H1 (cell line): ENCODE measurements at regions not wholly inside any gene's neighbourhood (a gene's known extent, or its start where the extent isn't known, plus 50 kb on each side); places are given as distances from the start of the nearest gene placed in this dataset.
A peak's percentile ranks its signal among the peaks of the same experiment; 100 is the strongest.
"Not testable (repeated sequence)": the region's sequence is repeated elsewhere in the genome, so short reads cannot be mapped to it uniquely, and the experiment has no call there.

ENCODE experiments used
- CTCF ChIA-PET: fragments of 300-600 bp; sonication (Branson Sonifier 250); formaldehyde crosslinking; loops from one replicate; lab custom pipeline; 2021; ENCODE audit not compliant: partially characterized antibody; lab: Charles Lee
- POLR2A ChIA-PET: fragments of 300-600 bp; sonication (Branson Sonifier 250); formaldehyde crosslinking; loops from one replicate; lab custom pipeline; 2021; ENCODE audit warnings: inconsistent platforms; ENCODE audit not compliant: partially characterized antibody; lab: Charles Lee
- DNase-seq, 2 experiments: peaks; one replicate each; pipeline versions ENCODE4 v3.0.0 to v3.0.0-alpha.2; 2010 to 2022; ENCODE audit warnings: low spot score in 2 of 2, low read depth in 1 of 2, mixed read lengths in 1 of 2
- FAIRE-seq: peaks from 2 replicates; lab custom pipeline; 2011; peaks lifted over from hg19 to GRCh38; lab: Jason Lieb, UNC
- H2AFZ ChIP-seq: 2 replicates; pipeline ENCODE4 v1.8.1; 2012; ENCODE audit warnings: low read length, inconsistent platforms
- H2AK5ac ChIP-seq: 2 replicates; pipeline ENCODE4 v1.6.1; 2013; ENCODE audit warnings: low read depth, low read length
- H2BK120ac ChIP-seq: replicated peaks from 2 replicates; pipeline ENCODE3; 2013; ENCODE audit warnings: low read depth, low read length, inconsistent platforms
- H2BK12ac ChIP-seq: 2 replicates; pipeline ENCODE4 v1.6.1; 2013; ENCODE audit warnings: low read depth, low read length
- H2BK15ac ChIP-seq: 2 replicates; pipeline ENCODE4 v1.6.1; 2013; ENCODE audit warnings: low read length
- H2BK20ac ChIP-seq: 2 replicates; pipeline ENCODE4 v1.6.1; 2013; ENCODE audit warnings: low read length
- H2BK5ac ChIP-seq: 2 replicates; pipeline ENCODE4 v1.6.1; 2013; ENCODE audit warnings: low read depth, low read length
- H3K14ac ChIP-seq: 2 replicates; pipeline ENCODE4 v1.6.1; 2013; ENCODE audit warnings: inconsistent platforms; ENCODE audit not compliant: insufficient read length
- H3K18ac ChIP-seq: 2 replicates; pipeline ENCODE4 v1.6.1; 2013; ENCODE audit warnings: low read length; ENCODE audit errors: extremely low read depth
- H3K23ac ChIP-seq: 2 replicates; pipeline ENCODE4 v1.6.1; 2013; ENCODE audit warnings: inconsistent platforms; ENCODE audit not compliant: insufficient read length
- H3K23me2 ChIP-seq: 2 replicates; pipeline ENCODE4 v1.6.1; 2013; ENCODE audit warnings: low read depth, low read length
- H3K27ac ChIP-seq: 2 replicates; pipeline ENCODE4 v1.6.1; 2011; ENCODE audit warnings: low read depth, low read length, inconsistent platforms
- H3K27me3 ChIP-seq, 4 experiments: replicated peaks in 1 of 4; 1 replicate in 1 of 4; 2 replicates in 3 of 4; pipeline versions ENCODE4 v1.6.1 to v1.8.1; 2011 to 2013; ENCODE audit warnings: low read length in 3 of 4, mild to moderate bottlenecking in 3 of 4, inconsistent platforms in 2 of 4, mixed read lengths in 2 of 4, moderate library complexity in 1 of 4; ENCODE audit not compliant: control insufficient read depth in 3 of 4, insufficient read depth in 3 of 4; ENCODE audit errors: extremely low read depth in 1 of 4
- H3K36me3 ChIP-seq, 4 experiments: 2 replicates each; pipeline versions ENCODE4 v1.6.1 to v1.8.1; 2011 to 2013; ENCODE audit warnings: mild to moderate bottlenecking in 4 of 4, low read length in 3 of 4, moderate library complexity in 2 of 4, control low read depth in 1 of 4, inconsistent platforms in 1 of 4; ENCODE audit not compliant: insufficient read depth in 4 of 4, control insufficient read depth in 2 of 4
- H3K4ac ChIP-seq: replicated peaks from 2 replicates; pipeline ENCODE3; 2013; ENCODE audit warnings: low read length, low read depth, mixed read lengths, inconsistent platforms; ENCODE audit not compliant: insufficient read length
- H3K4me1 ChIP-seq, 4 experiments: replicated peaks in 1 of 4; 1 replicate in 1 of 4; 2 replicates in 3 of 4; pipeline versions ENCODE4 v1.6.1 to v1.8.1; 2011 to 2013; ENCODE audit warnings: low read length in 3 of 4, inconsistent platforms in 2 of 4, mixed read lengths in 1 of 4; ENCODE audit not compliant: insufficient read depth in 4 of 4, control insufficient read depth in 3 of 4
- H3K4me2 ChIP-seq, 2 experiments: 2 replicates each; pipeline versions ENCODE4 v1.6.1 to v1.8.1; 2011 to 2013; ENCODE audit warnings: low read depth in 2 of 2, low read length in 2 of 2, control low read depth in 1 of 2, inconsistent platforms in 1 of 2, mild to moderate bottlenecking in 1 of 2; ENCODE audit not compliant: insufficient read depth in 1 of 2
- H3K4me3 ChIP-seq, 4 experiments: fragments of 200-600, 300-600 bp in 1 of 4; sonication (generic), shearing (Covaris generic), sonication (Bioruptor Twin) in 1 of 4; 2 replicates each; pipeline versions ENCODE4 v1.5.1 to v1.8.1; 2011 to 2016; ENCODE audit warnings: low read length in 4 of 4, low read depth in 3 of 4, control low read depth in 2 of 4, inconsistent platforms in 2 of 4, mild to moderate bottlenecking in 2 of 4, mixed read lengths in 1 of 4, moderate library complexity in 1 of 4; ENCODE audit not compliant: insufficient read depth in 2 of 4; ENCODE audit errors: extremely low read depth in 1 of 4
- H3K56ac ChIP-seq: replicated peaks from 2 replicates; pipeline ENCODE3; 2013; ENCODE audit warnings: low read depth, mild to moderate bottlenecking, mixed read lengths, low read length, inconsistent platforms; ENCODE audit not compliant: insufficient read length
- H3K79me1 ChIP-seq: 2 replicates; pipeline ENCODE4 v1.6.1; 2013; ENCODE audit warnings: low read depth, low read length, control low read depth
- H3K79me2 ChIP-seq, 2 experiments: 2 replicates each; pipeline versions ENCODE4 v1.6.1 to v1.8.1; 2012 to 2013; ENCODE audit warnings: low read length in 2 of 2, mild to moderate bottlenecking in 2 of 2, inconsistent platforms in 1 of 2; ENCODE audit not compliant: insufficient read depth in 2 of 2, control insufficient read depth in 1 of 2
- H3K9ac ChIP-seq, 4 experiments: replicated peaks in 1 of 4; 1 replicate in 1 of 4; 2 replicates in 3 of 4; pipeline versions ENCODE4 v1.6.1 to v1.8.1; 2011 to 2013; ENCODE audit warnings: low read depth in 3 of 4, low read length in 3 of 4, control low read depth in 2 of 4, mild to moderate bottlenecking in 2 of 4, moderate library complexity in 2 of 4, inconsistent platforms in 1 of 4; ENCODE audit errors: extremely low read depth in 1 of 4
- H3K9me3 ChIP-seq, 2 experiments: 2 replicates each; pipeline versions ENCODE4 v1.6.1 to v1.8.1; 2012 to 2013; ENCODE audit warnings: mild to moderate bottlenecking in 2 of 2, moderate library complexity in 2 of 2, control low read depth in 1 of 2, inconsistent platforms in 1 of 2, low read depth in 1 of 2, low read length in 1 of 2, mixed read lengths in 1 of 2; ENCODE audit not compliant: insufficient read depth in 2 of 2
- H4K20me1 ChIP-seq, 2 experiments: replicated peaks in 1 of 2; 2 replicates each; pipeline versions ENCODE3 to v1.8.1; 2011 to 2013; ENCODE audit warnings: inconsistent platforms in 2 of 2, low read length in 2 of 2, mild to moderate bottlenecking in 1 of 2; ENCODE audit not compliant: insufficient read depth in 2 of 2, control insufficient read depth in 1 of 2
- H4K5ac ChIP-seq: 2 replicates; pipeline ENCODE4 v1.6.1; 2013; ENCODE audit warnings: low read length, low read depth, mixed read lengths, inconsistent platforms; ENCODE audit not compliant: insufficient read length
- H4K8ac ChIP-seq: 2 replicates; pipeline ENCODE4 v1.8.0; 2013; ENCODE audit warnings: mild to moderate bottlenecking, moderate library complexity, low read length, inconsistent platforms; ENCODE audit not compliant: insufficient read depth; ENCODE audit errors: extremely low read depth
- H4K91ac ChIP-seq: replicated peaks from 2 replicates; pipeline ENCODE3; 2013; ENCODE audit warnings: low read length, mixed read lengths, inconsistent platforms; ENCODE audit not compliant: insufficient read length
- WGBS, 2 experiments: shearing (Covaris generic) in 1 of 2; methylation state at CpG; one replicate each; pipeline versions ENCODE4 v1.1.6 to v1.1.7; 2013 to 2015; ENCODE audit warnings: low lambda C conversion rate in 2 of 2, mixed read lengths in 2 of 2, inconsistent platforms in 1 of 2, low coverage in 1 of 2, missing lambda C conversion rate in 1 of 2; ENCODE audit not compliant: insufficient replicate concordance in 2 of 2, insufficient coverage in 1 of 2, insufficient read length in 1 of 2; ENCODE audit errors: extremely low coverage in 1 of 2, missing lambda C conversion rate in 1 of 2; 5-methylcytosine and 5-hydroxymethylcytosine counted together
- TF ChIP-seq, protein P1 (sequence below), 3 experiments: IDR thresholded peaks; 1 replicate in 2 of 3; 2 replicates in 1 of 3; pipeline versions ENCODE4 v1.5.1 to v1.6.1; 2011; ENCODE audit warnings: low read length in 3 of 3, mild to moderate bottlenecking in 3 of 3, inconsistent platforms in 2 of 3, low read depth in 1 of 3, moderate library complexity in 1 of 3; ENCODE audit not compliant: insufficient read depth in 1 of 3; ENCODE audit errors: control extremely low read depth in 1 of 3

DNA sequence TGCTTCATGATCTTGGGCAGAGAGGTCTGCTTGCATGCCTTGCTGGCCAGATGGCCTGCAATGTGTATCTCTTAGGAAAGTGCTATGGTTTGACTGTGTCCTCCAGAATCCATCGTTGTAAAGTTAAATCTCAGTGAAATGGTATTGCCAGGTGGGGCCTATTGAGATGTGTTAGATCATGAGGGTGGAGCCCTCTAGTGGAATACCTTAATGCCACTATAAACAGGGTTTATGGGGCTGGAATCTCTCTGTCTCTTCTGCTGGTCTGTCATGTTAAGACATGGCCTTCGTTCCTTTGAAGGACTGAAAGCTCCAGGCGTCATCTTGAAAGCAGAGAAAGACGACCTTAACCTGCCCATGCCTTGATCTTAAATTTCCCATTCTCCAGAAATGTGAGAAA lies 411.1 kb downstream of the RPIA start:
- H3K56ac ChIP-seq, H2AK5ac ChIP-seq, H3K79me2 ChIP-seq, H4K8ac ChIP-seq, H3K27me3 ChIP-seq, H3K23ac ChIP-seq, H2BK15ac ChIP-seq, H2BK20ac ChIP-seq, H3K23me2 ChIP-seq, H3K4me2 ChIP-seq, CTCF ChIA-PET, H2BK5ac ChIP-seq, POLR2A ChIA-PET, H3K9ac ChIP-seq, H3K27ac ChIP-seq, H4K5ac ChIP-seq, H4K91ac ChIP-seq, H3K18ac ChIP-seq, H2BK120ac ChIP-seq, H3K9me3 ChIP-seq, H2AFZ ChIP-seq, H3K4ac ChIP-seq, H2BK12ac ChIP-seq, H3K79me1 ChIP-seq, H3K14ac ChIP-seq, H3K4me1 ChIP-seq, DNase-seq, H3K36me3 ChIP-seq, H3K4me3 ChIP-seq, H4K20me1 ChIP-seq: not testable (repeated sequence)
- peak; percentile 88 for FAIRE-seq
- WGBS, 2 experiments, result 84% methylated on average over 4 of the region's 4 CpGs; no CpG with 5 or more reads in 1 of the 2 experiments
- TF ChIP-seq, protein P1, sequence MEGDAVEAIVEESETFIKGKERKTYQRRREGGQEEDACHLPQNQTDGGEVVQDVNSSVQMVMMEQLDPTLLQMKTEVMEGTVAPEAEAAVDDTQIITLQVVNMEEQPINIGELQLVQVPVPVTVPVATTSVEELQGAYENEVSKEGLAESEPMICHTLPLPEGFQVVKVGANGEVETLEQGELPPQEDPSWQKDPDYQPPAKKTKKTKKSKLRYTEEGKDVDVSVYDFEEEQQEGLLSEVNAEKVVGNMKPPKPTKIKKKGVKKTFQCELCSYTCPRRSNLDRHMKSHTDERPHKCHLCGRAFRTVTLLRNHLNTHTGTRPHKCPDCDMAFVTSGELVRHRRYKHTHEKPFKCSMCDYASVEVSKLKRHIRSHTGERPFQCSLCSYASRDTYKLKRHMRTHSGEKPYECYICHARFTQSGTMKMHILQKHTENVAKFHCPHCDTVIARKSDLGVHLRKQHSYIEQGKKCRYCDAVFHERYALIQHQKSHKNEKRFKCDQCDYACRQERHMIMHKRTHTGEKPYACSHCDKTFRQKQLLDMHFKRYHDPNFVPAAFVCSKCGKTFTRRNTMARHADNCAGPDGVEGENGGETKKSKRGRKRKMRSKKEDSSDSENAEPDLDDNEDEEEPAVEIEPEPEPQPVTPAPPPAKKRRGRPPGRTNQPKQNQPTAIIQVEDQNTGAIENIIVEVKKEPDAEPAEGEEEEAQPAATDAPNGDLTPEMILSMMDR (IDR thresholded peaks at IDR 0.05; ENCODE audit: control extremely low read depth in 1 of 3, insufficient read depth in 1 of 3, low read depth in 1 of 3, low read length in 3 of 3), result peak in 1 of 3 experiments; percentile 11; a peak in 1 of 4 replicates
